Esophagus squamous epithelium (tissue), 5 donors: ENCODE measurements at regions not wholly inside any gene's neighbourhood (a gene's known extent, or its start where the extent isn't known, plus 50 kb on each side); places are given as distances from the start of the nearest gene placed in this dataset.

Source experiments
- DNase-seq: peaks from one replicate; lab custom pipeline; 2025; lab: John Stamatoyannopoulos, UW
- H3K27ac ChIP-seq, 4 donors: fragments of 200-600 bp; sonication (generic); one replicate each; pipeline ENCODE4 v1.5.1; 2016 to 2019; ENCODE audit warnings: mild to moderate bottlenecking in 1 of 4
- H3K27me3 ChIP-seq, 4 donors: fragments of 200-600 bp; sonication (generic); 1 replicate in 3 of 4; 2 replicates in 1 of 4; pipeline versions ENCODE4 v1.5.1 to v1.6.0; 2017 to 2021; ENCODE audit warnings: antibody characterized with exemption in 1 of 4
- H3K36me3 ChIP-seq, 3 donors: fragments of 200-600 bp; sonication (generic); one replicate each; pipeline ENCODE4 v1.5.1; 2016 to 2019
- H3K4me1 ChIP-seq, 3 donors: fragments of 200-600 bp; sonication (generic); one replicate each; pipeline ENCODE4 v1.5.1; 2017 to 2019
- H3K4me3 ChIP-seq, 4 donors: fragments of 200-600 bp; sonication (generic); 1 replicate in 3 of 4; 2 replicates in 1 of 4; pipeline ENCODE4 v1.5.1; 2016 to 2019; ENCODE audit warnings: mild to moderate bottlenecking in 2 of 4, moderate library complexity in 1 of 4
- H3K9me3 ChIP-seq, 3 donors: fragments of 200-600 bp; sonication (generic); one replicate each; pipeline ENCODE4 v1.5.1; 2016 to 2019
- CTCF ChIP-seq, 6 experiments: fragments of 450-650 bp in 4 of 6; fragments of 200-600 bp in 2 of 6; sonication (generic) in 2 of 6; IDR thresholded peaks; one replicate each; pipeline ENCODE4 v1.5.1; 2016 to 2019; ENCODE audit warnings: antibody characterized with exemption in 6 of 6, mild to moderate bottlenecking in 4 of 6, moderate library complexity in 4 of 6
- POLR2A ChIP-seq, 4 donors: fragments of 450-650 bp; IDR thresholded peaks; one replicate each; pipeline ENCODE4 v1.6.1; 2017; ENCODE audit warnings: antibody characterized with exemption in 4 of 4, mild to moderate bottlenecking in 4 of 4, moderate library complexity in 3 of 4
- WGBS, 2 donors: methylation state at CpG; one replicate each; pipeline ENCODE4 v1.1.5; 2018; 5-methylcytosine and 5-hydroxymethylcytosine counted together
- intact Hi-C: fragments of 100-400 bp; cut with DNase I; formaldehyde crosslinking; loops from one replicate; pipeline ENCODE4 v1.15.0; 2022
- donor health status: DM: yes; HTN: yes; CAD: no.

- Histone ChIP-seq H3K27ac (no peak overlapping the region), H3K27me3 (peaks cover 0 to 84% (median 0%) of the 10 kb centered on the region in 4 donors), H3K36me3 (no peaks in the 10 kb centered on the region), H3K9me3 (no peaks in the 10 kb centered on the region), H3K4me1 (peaks cover 0 to 4% (median 0%) of the 10 kb centered on the region in 3 donors), H3K4me3 (no peak overlapping the region)
- no peak for TF ChIP-seq CTCF (IDR thresholded peaks at IDR 0.05)
- no peak for TF ChIP-seq POLR2A (IDR thresholded peaks at IDR 0.05)
- no peak for DNase-seq
- intact Hi-C loops, result no loop called here
- WGBS, 2 donors, result 68 to 77% methylated on average over 5 to 6 of the region's 6 CpGs
These were observed 223.1 kb downstream of the RBFOX3 start for GRCh38 chr17:79387783-79388182.

- intact Hi-C loops, result no loop called here
- no peak overlapping the region for H3K4me3 ChIP-seq
- no peak overlapping the region for H3K27ac ChIP-seq
- DNase-seq, result no peak
- TF ChIP-seq CTCF (IDR thresholded peaks at IDR 0.05) (no peak), POLR2A (IDR thresholded peaks at IDR 0.05) (no peak)
- H3K36me3 ChIP-seq, result no peaks in the 10 kb centered on the region
- 81 to 93% methylated on average over 3 to 5 of the region's 5 CpGs for WGBS, 2 donors
- H3K27me3 ChIP-seq, result peaks cover 0 to 83% (median 0%) of the 10 kb centered on the region in 4 donors
- peaks cover 0 to 4% (median 0%) of the 10 kb centered on the region in 3 donors for H3K4me1 ChIP-seq
- no peaks in the 10 kb centered on the region for H3K9me3 ChIP-seq
These were observed 224.8 kb downstream of the RBFOX3 start for GRCh38 chr17:79385962-79386563.

- no peak overlapping the region for H3K4me3 ChIP-seq
- H3K4me1 ChIP-seq, result no peaks in the 10 kb centered on the region
- H3K36me3 ChIP-seq, result no peaks in the 10 kb centered on the region
- peaks cover 0 to 82% (median 0%) of the 10 kb centered on the region in 4 donors for H3K27me3 ChIP-seq
- TF ChIP-seq POLR2A (IDR thresholded peaks at IDR 0.05) (no peak), CTCF (IDR thresholded peaks at IDR 0.05) (no peak)
- H3K9me3 ChIP-seq, result no peaks in the 10 kb centered on the region
- no peak overlapping the region for H3K27ac ChIP-seq
- WGBS, 2 donors, result 34 to 66% methylated on average over 4 to 6 of the region's 9 CpGs
- no peak for DNase-seq
- intact Hi-C loops, result no loop called here
These were observed 228.5 kb downstream of the RBFOX3 start for GRCh38 chr17:79382313-79382712.

GRCh38 chr17:79379700-79380445 lies 231.0 kb downstream of the RBFOX3 start:
- Histone ChIP-seq H3K36me3 (no peaks in the 10 kb centered on the region), H3K9me3 (no peaks in the 10 kb centered on the region), H3K4me3 (no peak overlapping the region), H3K4me1 (peaks cover 0 to 4% (median 0%) of the 10 kb centered on the region in 3 donors), H3K27me3 (peaks cover 0 to 98% (median 0%) of the 10 kb centered on the region in 4 donors), H3K27ac (no peak overlapping the region)
- DNase-seq, result no peak
- WGBS, 2 donors, result 70 to 75% methylated on average over 16 to 21 of the region's 21 CpGs
- TF ChIP-seq CTCF (IDR thresholded peaks at IDR 0.05) (no peak), POLR2A (IDR thresholded peaks at IDR 0.05) (no peak)
- intact Hi-C loops, result no loop called here

DNA sequence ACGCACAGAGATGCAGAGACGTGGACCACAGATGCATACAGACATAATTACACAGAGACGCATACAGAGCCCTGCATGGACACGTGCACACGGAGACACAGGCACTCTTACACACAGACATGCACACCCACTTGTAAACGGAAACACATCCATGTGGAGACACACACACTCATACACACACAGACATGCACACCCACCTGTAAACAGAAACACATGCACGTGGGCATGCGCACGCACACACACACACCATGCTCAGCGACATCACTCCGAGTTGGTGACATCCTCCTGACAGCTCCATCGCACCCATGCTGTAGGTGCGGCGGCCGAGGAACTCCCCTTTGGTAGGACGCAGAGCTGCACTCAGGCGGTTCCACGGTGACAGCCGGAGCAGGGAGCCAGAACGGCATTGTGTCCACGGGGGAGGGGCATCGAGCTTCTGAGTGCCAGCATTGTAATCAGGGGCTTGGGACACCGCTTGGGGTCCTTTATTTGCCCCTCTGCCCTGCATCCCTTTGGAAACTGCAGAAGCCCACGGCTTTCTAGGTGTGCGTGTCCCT lies 233.5 kb downstream of the RBFOX3 start:
- DNase-seq, result no peak
- Histone ChIP-seq H3K9me3 (no peaks in the 10 kb centered on the region), H3K27me3 (peaks cover 0 to 98% (median 0%) of the 10 kb centered on the region in 4 donors), H3K27ac (no peak overlapping the region), H3K4me1 (peaks cover 0 to 4% (median 0%) of the 10 kb centered on the region in 3 donors), H3K36me3 (no peaks in the 10 kb centered on the region), H3K4me3 (no peak overlapping the region)
- TF ChIP-seq POLR2A (IDR thresholded peaks at IDR 0.05) (no peak), CTCF (IDR thresholded peaks at IDR 0.05) (no peak)
- intact Hi-C loops, result no loop called here
- 44 to 72% methylated on average over 4 to 15 of the region's 25 CpGs for WGBS, 2 donors
